Prostate gland (tissue), 2 donors: ENCODE measurements at regions not wholly inside any gene's neighbourhood (a gene's known extent, or its start where the extent isn't known, plus 50 kb on each side); places are given as distances from the start of the nearest gene placed in this dataset.

ENCODE experiments used
- DNase-seq: peaks from one replicate; pipeline ENCODE4 v3.0.0-alpha.2; 2019; ENCODE audit warnings: low spot score
- H3K27ac ChIP-seq, 2 donors: fragments of 200-600 bp; sonication (generic); 2 replicates each; pipeline ENCODE4 v1.5.1; 2017 to 2019
- H3K27me3 ChIP-seq: fragments of 200-600 bp; sonication (generic); replicated peaks from 2 replicates; pipeline ENCODE4 v1.5.1; 2019; ENCODE audit not compliant: insufficient read depth
- H3K36me3 ChIP-seq, 2 donors: fragments of 200-600 bp; sonication (generic); 1 replicate in 1 of 2; 2 replicates in 1 of 2; pipeline versions ENCODE4 v1.5.1 to v1.8.1; 2017 to 2019
- H3K4me1 ChIP-seq: fragments of 200-600 bp; sonication (generic); replicated peaks from 2 replicates; pipeline ENCODE4 v1.5.1; 2019
- H3K4me3 ChIP-seq, 2 donors: fragments of 200-600 bp; sonication (generic); 2 replicates each; pipeline ENCODE4 v1.5.1; 2017 to 2019
- H3K9me3 ChIP-seq: fragments of 200-600 bp; sonication (generic); 2 replicates; pipeline ENCODE4 v1.5.1; 2017
- CTCF ChIP-seq, 4 experiments: fragments of 200-600 bp in 2 of 4; fragments of 450-650 bp in 2 of 4; sonication (generic) in 2 of 4; IDR thresholded peaks; 1 replicate in 3 of 4; 2 replicates in 1 of 4; pipeline ENCODE4 v1.5.1; 2016 to 2019; ENCODE audit warnings: antibody characterized with exemption in 4 of 4, mild to moderate bottlenecking in 2 of 4, moderate library complexity in 2 of 4
- POLR2A ChIP-seq: fragments of 450-650 bp; IDR thresholded peaks from one replicate; pipeline ENCODE4 v1.6.1; 2016; ENCODE audit warnings: antibody characterized with exemption, mild to moderate bottlenecking
- POLR2AphosphoS5 ChIP-seq: sonication (generic); formaldehyde crosslinking; IDR thresholded peaks from one replicate; pipeline ENCODE4 v1.6.1; 2017; ENCODE audit warnings: antibody characterized with exemption
- WGBS: methylation state at CpG from one replicate; pipeline ENCODE4 v1.1.5; 2018; 5-methylcytosine and 5-hydroxymethylcytosine counted together
- intact Hi-C: fragments of 100-400 bp; cut with DNase I; formaldehyde crosslinking; loops from one replicate; pipeline ENCODE4 v1.14.2; 2022

GRCh38 chr7:35483568-35483967 lies 211.4 kb downstream of the HERPUD2 start:
- Histone ChIP-seq H3K27ac (no peak overlapping the region), H3K4me3 (no peak overlapping the region), H3K36me3 (no peaks in the 10 kb centered on the region), H3K9me3 (no peaks in the 10 kb centered on the region), H3K4me1 (no peaks in the 10 kb centered on the region), H3K27me3 (no peaks in the 10 kb centered on the region)
- no peak for DNase-seq
- intact Hi-C loops = no loop called here
- 98% methylated on average over 2 of the region's 2 CpGs for whole genome bisulfite sequencing
- no peak for TF ChIP-seq POLR2A
- TF ChIP-seq CTCF (IDR thresholded peaks at IDR 0.05) = no peak
- TF ChIP-seq POLR2AphosphoS5 = no peak

- Histone ChIP-seq H3K4me3 (no peak overlapping the region), H3K4me1 (no peaks in the 10 kb centered on the region), H3K9me3 (no peaks in the 10 kb centered on the region), H3K36me3 (no peaks in the 10 kb centered on the region), H3K27ac (no peak overlapping the region), H3K27me3 (no peaks in the 10 kb centered on the region)
- no peak for TF ChIP-seq CTCF (IDR thresholded peaks at IDR 0.05)
- TF ChIP-seq POLR2A = no peak
- TF ChIP-seq POLR2AphosphoS5 = no peak
- intact Hi-C loops = no loop called here
- no peak for DNase-seq
- WGBS = 55% methylated on average over 5 of the region's 5 CpGs
Measured at GRCh38 chr7:35482231-35482630, 212.7 kb downstream of the HERPUD2 start.

GRCh38 chr7:35480806-35481205 lies 214.1 kb downstream of the HERPUD2 start:
- 46% methylated on average over 3 of the region's 3 CpGs for WGBS
- Histone ChIP-seq H3K4me1 (no peaks in the 10 kb centered on the region), H3K27ac (no peak overlapping the region), H3K36me3 (no peaks in the 10 kb centered on the region), H3K27me3 (no peaks in the 10 kb centered on the region), H3K4me3 (no peak overlapping the region), H3K9me3 (no peaks in the 10 kb centered on the region)
- intact Hi-C loops = no loop called here
- DNase-seq = no peak
- TF ChIP-seq POLR2AphosphoS5 (no peak), CTCF (IDR thresholded peaks at IDR 0.05) (no peak), POLR2A (no peak)

GRCh38 chr7:35477609-35478008 lies 217.3 kb downstream of the HERPUD2 start:
- Histone ChIP-seq H3K4me1 (no peaks in the 10 kb centered on the region), H3K27me3 (no peaks in the 10 kb centered on the region), H3K27ac (no peak overlapping the region), H3K9me3 (no peaks in the 10 kb centered on the region), H3K36me3 (no peaks in the 10 kb centered on the region), H3K4me3 (no peak overlapping the region)
- DNase-seq = no peak
- 76% methylated on average over 6 of the region's 6 CpGs for WGBS
- intact Hi-C loops = no loop called here
- TF ChIP-seq POLR2AphosphoS5 (no peak), CTCF (IDR thresholded peaks at IDR 0.05) (no peak), POLR2A (no peak)

GRCh38 chr7:35474100-35474499 lies 220.2 kb upstream of the TBX20 start:
- Histone ChIP-seq H3K36me3 (no peaks in the 10 kb centered on the region), H3K4me3 (no peak overlapping the region), H3K4me1 (no peaks in the 10 kb centered on the region), H3K9me3 (no peaks in the 10 kb centered on the region), H3K27me3 (no peaks in the 10 kb centered on the region), H3K27ac (no peak overlapping the region)
- TF ChIP-seq CTCF (IDR thresholded peaks at IDR 0.05) (no peak), POLR2AphosphoS5 (no peak), POLR2A (no peak)
- WGBS = 100% methylated on average over 1 of the region's 1 CpG
- no peak for DNase-seq
- intact Hi-C loops = no loop called here
